Brain microvascular endothelial cell (primary cell): ENCODE measurements at regions not wholly inside any gene's neighbourhood (a gene's known extent, or its start where the extent isn't known, plus 50 kb on each side); places are given as distances from the start of the nearest gene placed in this dataset.

Source experiments
- DNase-seq: peaks from one replicate; pipeline ENCODE4 v3.0.0-alpha.2; 2020
- H3K27ac ChIP-seq: fragments of 250-450 bp; sonication (Bioruptor Pico); 2 replicates; pipeline ENCODE4 v1.5.1; 2020; ENCODE audit warnings: mild to moderate bottlenecking, moderate library complexity
- H3K27me3 ChIP-seq: fragments of 250-450 bp; sonication (Bioruptor Pico); replicated peaks from 2 replicates; pipeline ENCODE4 v1.5.1; 2020; ENCODE audit warnings: mild to moderate bottlenecking
- H3K36me3 ChIP-seq: fragments of 250-450 bp; sonication (Bioruptor Pico); replicated peaks from 2 replicates; pipeline ENCODE4 v1.5.1; 2020; ENCODE audit warnings: mild to moderate bottlenecking
- H3K4me3 ChIP-seq: 2 replicates; pipeline ENCODE4 v1.5.1; 2011; ENCODE audit warnings: low read depth, mild to moderate bottlenecking, control low read depth, low read length, moderate library complexity
- CTCF ChIP-seq: IDR thresholded peaks from 2 replicates; pipeline ENCODE4 v1.5.1; 2011; ENCODE audit warnings: low read depth, mild to moderate bottlenecking, moderate library complexity, low read length, control low read depth, inconsistent platforms; ENCODE audit errors: missing control alignments
- in situ Hi-C: cut with HindIII; loops from 2 replicates; pipeline ENCODE4 v1.10.0; 2017; ENCODE audit warnings: low sequenced_read_pairs, low pct_ligation_motif_present

GRCh38 chr18:78363556-78364387, 615.8 kb upstream of the SALL3 start:
- no peak overlapping the region for H3K4me3 ChIP-seq
- H3K36me3 ChIP-seq: no peaks in the 10 kb centered on the region
- DNase-seq: no peak
- in situ Hi-C loops: no loop called here
- no peak overlapping the region for H3K27ac ChIP-seq
- no peaks in the 10 kb centered on the region for H3K27me3 ChIP-seq
- no peak for TF ChIP-seq CTCF

GRCh38 chr18:78364388-78364960, 615.1 kb upstream of the SALL3 start:
- H3K4me3 ChIP-seq: no peak overlapping the region
- no peaks in the 10 kb centered on the region for H3K36me3 ChIP-seq
- TF ChIP-seq CTCF: no peak
- no peaks in the 10 kb centered on the region for H3K27me3 ChIP-seq
- in situ Hi-C loops: no loop called here
- no peak overlapping the region for H3K27ac ChIP-seq
- no peak for DNase-seq

DNA sequence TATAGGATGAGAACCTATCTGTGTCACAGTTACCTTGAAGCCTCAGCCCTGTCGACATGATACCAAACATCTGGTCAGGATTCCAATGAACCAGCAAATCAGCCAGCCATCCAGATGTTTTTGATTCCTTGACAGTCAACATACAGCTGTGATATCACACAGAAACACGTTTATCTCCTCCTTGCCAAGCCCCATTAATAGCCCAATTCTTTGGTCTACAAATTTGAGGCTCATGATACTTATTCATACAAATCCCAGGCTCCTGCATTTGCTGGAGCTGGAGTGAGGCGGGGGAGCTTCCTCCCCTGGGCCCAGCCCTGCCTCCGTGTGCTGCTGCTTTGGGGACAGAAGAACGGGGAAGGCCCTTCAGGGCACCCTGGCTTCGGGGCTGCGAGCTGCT, 611.6 kb upstream of the SALL3 start:
- Histone ChIP-seq H3K36me3 (no peaks in the 10 kb centered on the region), H3K4me3 (no peak overlapping the region), H3K27ac (no peak overlapping the region), H3K27me3 (no peaks in the 10 kb centered on the region)
- TF ChIP-seq CTCF: no peak
- no peak for DNase-seq
- in situ Hi-C loops: no loop called here

DNA sequence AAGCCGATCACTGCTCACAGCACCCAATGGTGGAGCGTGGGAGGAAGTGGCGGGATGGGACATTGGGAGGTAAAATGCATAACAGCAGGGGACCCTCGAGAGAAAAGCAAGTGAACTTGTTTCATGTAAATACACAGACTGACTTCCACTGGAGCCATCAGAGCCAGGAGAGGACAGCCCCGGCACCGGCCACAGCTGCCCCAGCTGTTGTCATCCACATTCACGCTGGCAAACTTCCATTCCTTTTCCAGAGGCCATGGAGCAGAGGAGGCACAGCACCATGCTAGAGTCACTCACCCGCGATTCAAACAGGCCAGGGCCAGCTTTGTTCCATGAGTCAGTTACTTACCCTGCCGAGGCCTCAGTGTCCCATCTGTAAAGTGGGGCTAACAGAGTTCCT, 610.9 kb upstream of the SALL3 start:
- H3K4me3 ChIP-seq: no peak overlapping the region
- no peak overlapping the region for H3K27ac ChIP-seq
- in situ Hi-C loops: no loop called here
- H3K36me3 ChIP-seq: no peaks in the 10 kb centered on the region
- no peaks in the 10 kb centered on the region for H3K27me3 ChIP-seq
- TF ChIP-seq CTCF: no peak
- no peak for DNase-seq

DNA sequence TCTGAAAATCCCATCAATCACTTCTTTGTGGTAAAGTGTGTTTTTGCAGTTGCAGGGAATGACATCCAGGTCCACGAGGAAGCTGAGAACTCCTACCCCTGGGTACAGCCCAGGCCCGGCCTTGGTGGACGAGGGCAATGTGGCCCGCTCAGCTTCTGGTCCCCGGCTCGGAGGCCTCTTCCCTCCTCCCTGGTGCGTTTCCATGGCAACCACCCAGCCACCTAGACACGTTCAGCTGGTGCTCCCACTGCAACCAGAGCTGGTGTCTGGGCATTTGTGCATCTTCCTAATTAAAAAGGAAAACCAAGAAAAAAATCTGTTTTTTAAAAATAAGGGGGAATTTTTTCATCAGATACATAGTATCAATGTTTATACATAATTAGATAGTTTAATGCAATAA, 603.6 kb upstream of the SALL3 start:
- in situ Hi-C loops: no loop called here
- H3K27ac ChIP-seq: no peak overlapping the region

More for the DNA sequence above, 603.6 kb upstream of the SALL3 start:
- TF ChIP-seq CTCF: no peak
- no peaks in the 10 kb centered on the region for H3K27me3 ChIP-seq
- H3K4me3 ChIP-seq: no peak overlapping the region
- no peak for DNase-seq
- H3K36me3 ChIP-seq: no peaks in the 10 kb centered on the region
